ENCODE measurements at regions not wholly inside any gene's neighbourhood (a gene's known extent, or its start where the extent isn't known, plus 50 kb on each side); places are given as distances from the start of the nearest gene placed in this dataset.

- H3K27ac ChIP-seq (ENCODE audit: low read length), result no peak overlapping the region
- H3K9me3 ChIP-seq (ENCODE audit: control insufficient read depth, low read depth, low read length), result no peaks in the 10 kb centered on the region
These were observed 114.0 kb upstream of the AKIP1 start for GRCh38 chr11:8796941-8797340.

GRCh38 chr11:8799273-8799672 is 111.7 kb upstream of the AKIP1 start:
- peaks cover 8% of the 10 kb centered on the region for H3K4me1 ChIP-seq (ENCODE audit: control insufficient read depth, insufficient read depth, low read length)

More at GRCh38 chr11:8796941-8797340, 114.0 kb upstream of the AKIP1 start:
- no peaks in the 10 kb centered on the region for H3K27me3 ChIP-seq (ENCODE audit: control insufficient read depth, insufficient read depth, low read length)
- no peak overlapping the region for H3K4me3 ChIP-seq (ENCODE audit: low read length)
- H3K4me1 ChIP-seq (ENCODE audit: control insufficient read depth, insufficient read depth, low read length), result peaks cover 11% of the 10 kb centered on the region
- peaks cover 2% of the 10 kb centered on the region for H3K36me3 ChIP-seq (ENCODE audit: control insufficient read depth, insufficient read depth, low read length)
- no peak for DNase-seq
- WGBS (ENCODE audit: insufficient coverage, low lambda C conversion rate), result 0% methylated on average over 1 of the region's 1 CpG

GRCh38 chr11:8800520-8801110 is 110.4 kb upstream of the AKIP1 start:
- no CpG with 5 or more reads among the region's 1 CpG for WGBS (ENCODE audit: insufficient coverage, low lambda C conversion rate)
- no peak for DNase-seq
- H3K9me3 ChIP-seq (ENCODE audit: control insufficient read depth, low read depth, low read length), result no peaks in the 10 kb centered on the region
- H3K36me3 ChIP-seq (ENCODE audit: control insufficient read depth, insufficient read depth, low read length), result peaks cover 2% of the 10 kb centered on the region
- no peak overlapping the region for H3K27ac ChIP-seq (ENCODE audit: low read length)
- no peak overlapping the region for H3K4me3 ChIP-seq (ENCODE audit: low read length)
- no peaks in the 10 kb centered on the region for H3K27me3 ChIP-seq (ENCODE audit: control insufficient read depth, insufficient read depth, low read length)
- no peaks in the 10 kb centered on the region for H3K4me1 ChIP-seq (ENCODE audit: control insufficient read depth, insufficient read depth, low read length)

More at GRCh38 chr11:8799273-8799672, 111.7 kb upstream of the AKIP1 start:
- DNase-seq, result no peak
- Histone ChIP-seq H3K27ac (ENCODE audit: low read length) (no peak overlapping the region), H3K36me3 (ENCODE audit: control insufficient read depth, insufficient read depth, low read length) (peaks cover 2% of the 10 kb centered on the region), H3K9me3 (ENCODE audit: control insufficient read depth, low read depth, low read length) (no peaks in the 10 kb centered on the region), H3K27me3 (ENCODE audit: control insufficient read depth, insufficient read depth, low read length) (no peaks in the 10 kb centered on the region), H3K4me3 (ENCODE audit: low read length) (no peak overlapping the region)
- no CpG with 5 or more reads among the region's 2 CpGs for WGBS (ENCODE audit: insufficient coverage, low lambda C conversion rate)

- DNase-seq, result no peak
- Histone ChIP-seq H3K27ac (ENCODE audit: low read length) (no peak overlapping the region), H3K27me3 (ENCODE audit: control insufficient read depth, insufficient read depth, low read length) (no peaks in the 10 kb centered on the region), H3K4me3 (ENCODE audit: low read length) (no peak overlapping the region), H3K4me1 (ENCODE audit: control insufficient read depth, insufficient read depth, low read length) (no peaks in the 10 kb centered on the region), H3K36me3 (ENCODE audit: control insufficient read depth, insufficient read depth, low read length) (peaks cover 4% of the 10 kb centered on the region), H3K9me3 (ENCODE audit: control insufficient read depth, low read depth, low read length) (no peaks in the 10 kb centered on the region)
- WGBS (ENCODE audit: insufficient coverage, low lambda C conversion rate), result no CpG with 5 or more reads among the region's 9 CpGs
These were observed 109.9 kb upstream of the AKIP1 start for GRCh38 chr11:8801121-8801520.

GRCh38 chr11:8802251-8802650 is 108.7 kb upstream of the AKIP1 start:
- Histone ChIP-seq H3K27me3 (ENCODE audit: control insufficient read depth, insufficient read depth, low read length) (no peaks in the 10 kb centered on the region), H3K27ac (ENCODE audit: low read length) (no peak overlapping the region), H3K36me3 (ENCODE audit: control insufficient read depth, insufficient read depth, low read length) (peaks cover 6% of the 10 kb centered on the region), H3K9me3 (ENCODE audit: control insufficient read depth, low read depth, low read length) (no peaks in the 10 kb centered on the region), H3K4me3 (ENCODE audit: low read length) (no peak overlapping the region), H3K4me1 (ENCODE audit: control insufficient read depth, insufficient read depth, low read length) (peaks cover 5% of the 10 kb centered on the region)
- WGBS (ENCODE audit: insufficient coverage, low lambda C conversion rate), result no CpG with 5 or more reads among the region's 5 CpGs
- DNase-seq, result no peak

GRCh38 chr11:8803973-8804372 is 107.0 kb upstream of the AKIP1 start:
- Histone ChIP-seq H3K9me3 (ENCODE audit: control insufficient read depth, low read depth, low read length) (no peaks in the 10 kb centered on the region), H3K4me3 (ENCODE audit: low read length) (no peak overlapping the region), H3K27me3 (ENCODE audit: control insufficient read depth, insufficient read depth, low read length) (no peaks in the 10 kb centered on the region), H3K27ac (ENCODE audit: low read length) (no peak overlapping the region), H3K36me3 (ENCODE audit: control insufficient read depth, insufficient read depth, low read length) (peaks cover 6% of the 10 kb centered on the region), H3K4me1 (ENCODE audit: control insufficient read depth, insufficient read depth, low read length) (peaks cover 17% of the 10 kb centered on the region)
- DNase-seq, result no peak
- no CpG with 5 or more reads among the region's 6 CpGs for WGBS (ENCODE audit: insufficient coverage, low lambda C conversion rate)

- Histone ChIP-seq H3K27me3 (ENCODE audit: control insufficient read depth, insufficient read depth, low read length) (no peaks in the 10 kb centered on the region), H3K4me1 (ENCODE audit: control insufficient read depth, insufficient read depth, low read length) (peaks cover 17% of the 10 kb centered on the region), H3K36me3 (ENCODE audit: control insufficient read depth, insufficient read depth, low read length) (peaks cover 4% of the 10 kb centered on the region), H3K9me3 (ENCODE audit: control insufficient read depth, low read depth, low read length) (no peaks in the 10 kb centered on the region), H3K27ac (ENCODE audit: low read length) (no peak overlapping the region), H3K4me3 (ENCODE audit: low read length) (no peak overlapping the region)
- DNase-seq, result no peak
- 60% methylated on average over 1 of the region's 3 CpGs for WGBS (ENCODE audit: insufficient coverage, low lambda C conversion rate)
These were observed 105.7 kb upstream of the AKIP1 start for GRCh38 chr11:8805296-8805695.

GRCh38 chr11:8806974-8807373 is 104.0 kb upstream of the AKIP1 start:
- H3K27me3 ChIP-seq (ENCODE audit: control insufficient read depth, insufficient read depth, low read length), result no peaks in the 10 kb centered on the region
- DNase-seq, result no peak
- H3K9me3 ChIP-seq (ENCODE audit: control insufficient read depth, low read depth, low read length), result no peaks in the 10 kb centered on the region
- peaks cover 22% of the 10 kb centered on the region for H3K4me1 ChIP-seq (ENCODE audit: control insufficient read depth, insufficient read depth, low read length)
- no peak overlapping the region for H3K27ac ChIP-seq (ENCODE audit: low read length)
- H3K4me3 ChIP-seq (ENCODE audit: low read length), result no peak overlapping the region
- WGBS (ENCODE audit: insufficient coverage, low lambda C conversion rate), result no CpG with 5 or more reads among the region's 8 CpGs
- H3K36me3 ChIP-seq (ENCODE audit: control insufficient read depth, insufficient read depth, low read length), result peaks cover 4% of the 10 kb centered on the region

- no peak for DNase-seq
- H3K36me3 ChIP-seq (ENCODE audit: control insufficient read depth, insufficient read depth, low read length), result peaks cover 4% of the 10 kb centered on the region
- no peaks in the 10 kb centered on the region for H3K27me3 ChIP-seq (ENCODE audit: control insufficient read depth, insufficient read depth, low read length)
- H3K4me1 ChIP-seq (ENCODE audit: control insufficient read depth, insufficient read depth, low read length), result peaks cover 22% of the 10 kb centered on the region
- H3K27ac ChIP-seq (ENCODE audit: low read length), result peak overlapping the region; percentile 87
- H3K4me3 ChIP-seq (ENCODE audit: low read length), result no peak overlapping the region
- no peaks in the 10 kb centered on the region for H3K9me3 ChIP-seq (ENCODE audit: control insufficient read depth, low read depth, low read length)
- WGBS (ENCODE audit: insufficient coverage, low lambda C conversion rate), result 67% methylated on average over 3 of the region's 10 CpGs
These were observed 103.3 kb upstream of the AKIP1 start for GRCh38 chr11:8807544-8808225.

GRCh38 chr11:8808226-8808585 is 102.8 kb upstream of the AKIP1 start:
- H3K36me3 ChIP-seq (ENCODE audit: control insufficient read depth, insufficient read depth, low read length), result peaks cover 4% of the 10 kb centered on the region
- WGBS (ENCODE audit: insufficient coverage, low lambda C conversion rate), result 35% methylated on average over 2 of the region's 4 CpGs
- H3K4me3 ChIP-seq (ENCODE audit: low read length), result no peak overlapping the region
- H3K4me1 ChIP-seq (ENCODE audit: control insufficient read depth, insufficient read depth, low read length), result peaks cover 23% of the 10 kb centered on the region
- H3K9me3 ChIP-seq (ENCODE audit: control insufficient read depth, low read depth, low read length), result no peaks in the 10 kb centered on the region
- DNase-seq, result no peak
- H3K27ac ChIP-seq (ENCODE audit: low read length), result peak overlapping the region; percentile 87
- H3K27me3 ChIP-seq (ENCODE audit: control insufficient read depth, insufficient read depth, low read length), result no peaks in the 10 kb centered on the region

Data from large intestine (tissue), 3 donors.